ENCODE measurements at regions not wholly inside any gene's neighbourhood (a gene's known extent, or its start where the extent isn't known, plus 50 kb on each side); places are given as distances from the start of the nearest gene placed in this dataset.

- TF ChIP-seq CTCF (IDR thresholded peaks at IDR 0.05; ENCODE audit: insufficient read depth, low read length) (no peak), GABPA (IDR thresholded peaks at IDR 0.05; ENCODE audit: low read depth) (no peak)
These were observed 364.0 kb downstream of the KCTD12 start for GRCh38 chr13:76522083-76522755.
